ENCODE measurements at regions not wholly inside any gene's neighbourhood (a gene's known extent, or its start where the extent isn't known, plus 50 kb on each side); places are given as distances from the start of the nearest gene placed in this dataset.

- no peak for TF ChIP-seq BCLAF1 (IDR thresholded peaks at IDR 0.05)
- no peak for TF ChIP-seq BMI1 (IDR thresholded peaks at IDR 0.05; ENCODE audit: borderline replicate concordance)
- TF ChIP-seq SPI1 (IDR thresholded peaks at IDR 0.05; ENCODE audit: borderline replicate concordance, insufficient read depth, low read depth, low read length), result no peak
- no peak for TF ChIP-seq RAD21 (IDR thresholded peaks at IDR 0.05; ENCODE audit: insufficient read depth, low read depth, low read length)
- TF ChIP-seq MYB (IDR thresholded peaks at IDR 0.05; ENCODE audit: borderline replicate concordance, low read depth, low read length), result no peak
- TF ChIP-seq CBFB (IDR thresholded peaks at IDR 0.05; ENCODE audit: low read depth), result no peak
- TF ChIP-seq EZH2 (IDR thresholded peaks at IDR 0.05; ENCODE audit: borderline replicate concordance, control insufficient read depth, low read depth, low read length), result no peak
- TF ChIP-seq MYC (IDR thresholded peaks at IDR 0.05; ENCODE audit: insufficient read depth, insufficient read length, insufficient replicate concordance, low read length, severe bottlenecking), result no peak
- TF ChIP-seq MEF2A (IDR thresholded peaks at IDR 0.05; ENCODE audit: insufficient read depth, low read depth, low read length), result no peak
- TF ChIP-seq CBX3 (IDR thresholded peaks at IDR 0.05; ENCODE audit: borderline replicate concordance, low read depth), result no peak
These were observed 247.0 kb downstream of the EMP1 start (continued) for GRCh38 chr12:13443498-13443897.

GRCh38 chr12:13443028-13443427 lies 246.5 kb downstream of the EMP1 start:
- no peaks in the 10 kb centered on the region for H3K4me1 ChIP-seq (ENCODE audit: control insufficient read depth, insufficient read depth, low read length)
- H4K20me1 ChIP-seq (ENCODE audit: control insufficient read depth, insufficient read depth), result no peaks in the 10 kb centered on the region
- no peak overlapping the region for H3K4me3 ChIP-seq
- intact Hi-C loops (cut with micrococcal nuclease; ENCODE audit: unreplicated experiment) (no loop called here), in situ Hi-C loops (cut with MboI) (no loop called here)
- POLR2A ChIA-PET, result no interaction called here
- FAIRE-seq, result no peak
- H3K27me3 ChIP-seq (replicated peaks in 1 of 2; ENCODE audit: control insufficient read depth in 2 of 2, insufficient read depth in 2 of 2, low read length in 1 of 2), result no peaks in the 10 kb centered on the region
- no peaks in the 10 kb centered on the region for H3K79me2 ChIP-seq (ENCODE audit: control insufficient read depth, insufficient read depth, low read length)
- no peak overlapping the region for H2AFZ ChIP-seq (ENCODE audit: control insufficient read depth, low read depth, low read length)
- CTCF ChIA-PET, result no interaction called here
- RAD21 ChIA-PET (ENCODE audit: unreplicated experiment), result no interaction called here
- no peak for ATAC-seq
- H3K9me3 ChIP-seq (replicated peaks; ENCODE audit: control insufficient read depth, insufficient read depth, low read length), result no peaks in the 10 kb centered on the region
- no peak overlapping the region for H3K9ac ChIP-seq (ENCODE audit: control insufficient read depth, insufficient read depth, low read length)
- BruUV-seq (replicated peaks), result no TSS peak
- 23% methylated on average over 2 of the region's 2 CpGs for WGBS (ENCODE audit: insufficient coverage, insufficient replicate concordance, low lambda C conversion rate, missing lambda C conversion rate)
- DNase-seq (ENCODE audit: low read depth, low spot score), result no peak
- H3K27ac ChIP-seq (ENCODE audit: control insufficient read depth, insufficient read depth), result no peak overlapping the region
- SMC1A ChIA-PET (ENCODE audit: uncharacterized antibody, unreplicated experiment), result no interaction called here
- H3K4me2 ChIP-seq (ENCODE audit: control insufficient read depth, insufficient read depth), result no peak overlapping the region
- no peaks in the 10 kb centered on the region for H3K36me3 ChIP-seq (ENCODE audit: control insufficient read depth in 2 of 2, insufficient read depth in 2 of 2, low read length in 1 of 2)
- no peak for TF ChIP-seq ZBTB40 (IDR thresholded peaks at IDR 0.05; ENCODE audit: borderline replicate concordance)
- TF ChIP-seq CHD2 (IDR thresholded peaks at IDR 0.05; ENCODE audit: borderline replicate concordance, low read depth, low read length), result no peak
- TF ChIP-seq ZBTB4 (CRISPR knock-in tag; IDR thresholded peaks at IDR 0.05), result no peak
- TF ChIP-seq SPI1 (IDR thresholded peaks at IDR 0.05; ENCODE audit: borderline replicate concordance, insufficient read depth, low read depth, low read length), result no peak

Measured in GM12878 (cell line).